Activated CD8-positive, alpha-beta memory T cell treated with anti-CD3 and anti-CD28 coated beads for 4 hours (primary cell): ENCODE measurements at regions not wholly inside any gene's neighbourhood (a gene's known extent, or its start where the extent isn't known, plus 50 kb on each side); places are given as distances from the start of the nearest gene placed in this dataset.

Experiments used
- DNase-seq, 2 donors: peaks; one replicate each; pipeline ENCODE4 v3.0.0-alpha.2; 2020; ENCODE audit warnings: low read depth in 2 of 2

DNA sequence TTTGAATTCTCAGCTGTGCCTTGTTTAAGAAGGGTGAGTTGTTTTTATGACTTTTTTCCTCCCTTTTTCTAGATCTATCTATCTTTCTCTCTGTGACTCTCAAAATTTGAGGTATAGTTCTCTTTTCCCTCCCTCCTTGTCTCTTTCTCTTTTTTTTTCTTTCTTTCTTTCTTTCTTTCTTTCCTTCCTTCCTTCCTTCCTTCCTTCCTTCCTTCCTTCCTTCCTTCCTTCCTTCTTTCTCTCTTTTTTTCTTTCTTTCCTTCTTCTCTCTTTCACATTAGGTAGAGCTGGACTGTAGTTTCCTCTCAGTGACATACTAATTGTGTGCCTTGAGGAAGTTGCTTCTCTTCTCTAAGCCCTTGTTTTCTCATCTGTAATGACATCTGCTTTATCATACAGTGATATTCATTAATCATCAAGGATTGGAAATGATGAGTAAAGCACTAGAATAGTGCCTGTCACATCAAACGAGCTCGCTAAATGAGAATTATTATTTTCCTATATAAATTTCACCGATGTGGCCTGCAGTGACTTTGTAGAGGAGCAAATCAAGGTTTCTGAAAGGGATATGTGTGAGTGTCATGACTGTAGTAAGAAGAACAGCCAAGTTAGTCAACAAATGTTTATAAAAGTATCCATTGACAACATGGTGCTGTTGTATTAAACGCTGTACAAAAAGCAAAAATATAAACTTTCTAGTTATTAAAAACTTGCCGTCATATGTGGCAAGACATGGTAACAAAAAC lies 78.9 kb upstream of the SLC38A2 start:
- DNase-seq = no peak

DNA sequence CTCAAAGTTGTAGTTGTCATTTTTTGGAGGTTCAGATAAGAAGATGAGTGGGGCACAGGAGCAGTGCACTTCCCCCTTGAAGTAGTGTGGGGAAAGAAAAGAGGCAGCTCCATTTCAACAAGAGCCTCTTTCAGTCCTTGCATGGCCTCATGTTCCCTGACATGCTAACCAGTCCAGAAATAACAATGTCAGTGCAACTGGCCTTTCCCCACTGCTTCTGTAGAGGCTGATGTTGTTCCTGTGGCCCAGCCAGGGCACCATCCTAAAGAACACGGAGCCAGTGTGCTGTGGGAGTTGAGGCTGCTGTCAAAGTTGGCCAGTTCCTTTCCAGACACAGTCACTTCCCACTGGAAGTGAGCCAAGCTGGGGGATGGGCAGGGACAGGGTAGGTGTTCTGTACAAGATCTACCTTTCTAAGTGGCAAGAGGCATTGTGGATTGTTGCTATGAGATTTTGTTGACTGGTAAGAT lies 77.7 kb upstream of the SLC38A2 start:
- no peak for DNase-seq

DNA sequence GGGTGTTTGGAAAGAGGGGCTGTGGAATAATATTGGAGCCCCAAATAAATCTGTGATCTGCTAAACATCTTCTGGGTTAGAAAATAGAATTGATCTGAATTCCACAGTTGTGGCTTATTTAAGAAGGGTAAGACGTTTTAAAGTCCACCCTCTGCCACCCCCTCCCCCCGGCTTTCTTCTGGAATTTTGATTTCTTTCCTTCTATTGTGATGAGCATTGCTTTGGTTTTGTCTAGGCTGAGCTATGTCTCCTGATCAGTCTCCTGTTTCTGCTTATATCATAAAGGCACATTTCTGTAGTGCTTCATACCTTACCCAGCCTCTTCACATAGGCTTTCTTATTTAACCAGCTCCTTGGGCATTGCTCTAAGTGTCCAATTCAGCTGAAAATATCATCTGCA lies 77.3 kb upstream of the SLC38A2 start:
- no peak for DNase-seq

DNA sequence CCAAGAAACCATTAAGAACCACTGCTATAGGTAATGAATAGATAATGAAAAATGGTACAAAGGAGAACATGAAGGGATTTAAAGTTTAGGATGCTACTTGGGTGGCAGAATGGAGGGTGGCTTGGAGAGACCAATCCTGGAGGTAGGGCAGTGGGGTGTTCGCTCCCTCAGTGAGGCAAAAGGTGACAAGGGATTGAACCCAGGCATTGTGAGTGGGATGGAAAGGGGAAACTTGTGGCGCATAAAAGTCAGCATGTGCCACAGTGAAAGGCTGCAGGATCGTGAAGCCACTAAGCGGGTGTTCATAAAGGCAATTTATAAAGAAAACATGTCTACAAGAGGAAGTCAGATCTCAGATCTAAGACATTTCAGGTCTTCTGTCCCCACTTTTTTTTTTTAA lies 76.7 kb upstream of the SLC38A2 start:
- DNase-seq = no peak

DNA sequence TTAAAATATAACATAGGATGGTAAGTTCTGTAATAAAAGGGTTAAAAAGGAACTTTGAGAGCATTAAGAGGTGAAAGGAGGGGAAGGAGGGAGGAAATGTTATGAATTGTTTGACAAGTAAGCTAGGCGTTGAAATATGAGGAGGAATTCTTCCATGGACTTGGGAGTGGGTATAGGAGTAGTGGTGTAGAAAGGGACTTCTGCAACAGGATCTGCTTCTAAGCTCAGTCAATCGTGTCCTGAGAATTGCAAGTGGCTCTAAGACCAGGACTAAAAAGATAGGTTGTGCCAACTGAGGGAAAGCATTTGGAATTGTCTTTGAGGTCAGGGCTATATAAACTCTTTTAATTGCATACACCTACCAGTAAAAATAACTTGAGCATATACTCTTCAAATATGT lies 74.1 kb upstream of the SLC38A2 start:
- no peak for DNase-seq

DNA sequence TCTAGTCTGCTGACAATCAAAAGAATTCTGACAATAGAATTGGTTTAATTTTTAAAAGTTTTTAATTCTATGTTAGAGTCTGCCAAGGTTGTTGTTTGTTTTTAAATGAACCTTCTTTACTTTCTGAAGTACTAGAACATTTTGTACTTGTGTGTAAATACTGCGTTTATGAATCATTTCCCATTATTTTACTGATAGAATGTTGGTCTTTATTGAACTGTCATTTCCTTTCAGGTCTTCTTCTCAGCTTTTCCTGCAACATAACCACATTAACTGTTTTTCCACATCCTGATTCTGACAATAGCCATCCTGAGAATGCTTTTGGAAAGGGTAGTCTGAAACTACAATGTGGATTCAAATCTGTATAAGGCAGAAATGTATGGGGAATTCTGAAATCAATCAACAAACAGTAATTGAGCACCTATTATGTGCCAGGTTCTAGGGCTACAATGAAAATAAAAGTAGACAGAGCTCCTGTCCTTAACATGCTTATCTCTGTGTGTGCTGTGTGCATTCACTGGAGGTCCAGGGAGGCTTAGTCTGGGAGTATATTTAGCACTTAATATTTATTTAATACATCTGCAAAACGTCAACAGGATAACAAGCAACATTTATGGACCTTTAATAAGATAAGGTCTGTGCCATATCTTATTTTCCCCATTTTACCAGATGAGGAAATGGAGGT lies 73.1 kb upstream of the SLC38A2 start:
- DNase-seq = no peak

DNA sequence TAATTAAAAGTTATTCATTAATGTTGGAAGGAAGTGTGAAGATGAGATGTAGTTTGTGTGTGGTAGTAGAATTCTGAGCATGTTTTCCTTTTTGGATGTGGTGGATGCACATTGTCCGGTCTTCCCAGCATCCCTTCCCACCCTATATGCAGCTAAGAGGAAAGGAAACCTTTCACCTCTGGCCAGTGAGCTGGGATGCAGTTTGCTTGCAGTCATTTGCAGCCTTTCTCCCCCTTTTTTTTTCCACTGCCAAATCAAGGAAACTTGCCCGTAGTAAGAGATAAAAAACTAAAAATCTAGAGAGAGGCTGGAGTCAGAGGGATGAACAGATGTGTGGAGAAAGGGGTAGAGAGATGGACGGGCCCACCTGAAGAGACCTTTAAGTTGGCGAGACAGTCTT lies 72.5 kb upstream of the SLC38A2 start:
- no peak for DNase-seq

DNA sequence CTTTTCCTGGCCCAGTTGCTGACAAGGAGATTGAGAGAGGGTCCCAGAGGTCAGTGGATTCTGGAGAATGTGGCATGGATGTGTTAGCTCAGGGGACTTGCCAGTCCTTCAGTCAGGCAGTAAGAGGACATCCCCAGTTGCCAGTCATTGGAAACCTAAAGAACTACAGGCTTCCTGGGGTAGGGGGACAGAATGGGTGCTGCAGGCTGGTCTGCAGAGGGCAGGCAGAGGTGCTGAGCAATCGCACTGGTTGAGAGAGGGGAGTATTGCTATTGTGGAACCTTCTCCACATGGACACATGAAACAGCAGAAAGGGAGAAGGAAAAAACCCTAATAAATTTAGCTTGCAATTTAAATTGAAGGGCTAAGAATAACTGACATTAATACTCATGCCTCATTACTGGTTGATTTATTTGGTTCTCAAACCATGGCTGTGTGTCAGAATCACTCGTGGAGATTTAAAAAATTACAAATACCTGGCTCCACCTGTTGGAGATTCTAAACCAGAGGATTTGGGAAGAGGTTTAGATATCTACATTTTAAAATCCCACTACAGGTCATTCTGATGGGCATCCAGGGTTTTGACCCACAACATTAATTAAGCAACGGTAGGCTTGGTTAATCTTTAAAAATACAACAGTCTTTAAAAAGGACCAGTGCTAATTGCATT lies 71.2 kb upstream of the SLC38A2 start:
- DNase-seq = no peak

DNA sequence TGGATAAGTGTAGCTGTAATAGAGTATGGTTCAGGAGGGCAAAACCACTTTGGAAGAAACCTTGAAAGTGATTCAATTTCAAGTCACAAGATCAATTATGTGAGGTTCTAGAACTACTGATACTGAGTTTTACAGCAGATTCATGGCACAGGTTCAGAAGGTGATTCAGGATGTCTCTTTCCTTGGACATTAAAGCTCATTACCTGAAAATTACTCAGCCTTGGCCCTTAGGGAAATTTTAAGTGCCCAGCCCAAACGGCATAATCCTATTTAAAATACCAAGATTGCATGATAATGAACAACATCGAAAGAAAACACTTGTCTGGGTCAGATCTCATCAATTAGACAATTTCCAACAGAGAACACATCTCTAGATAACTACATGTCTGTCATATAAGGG lies 70.2 kb upstream of the SLC38A2 start:
- DNase-seq = no peak

DNA sequence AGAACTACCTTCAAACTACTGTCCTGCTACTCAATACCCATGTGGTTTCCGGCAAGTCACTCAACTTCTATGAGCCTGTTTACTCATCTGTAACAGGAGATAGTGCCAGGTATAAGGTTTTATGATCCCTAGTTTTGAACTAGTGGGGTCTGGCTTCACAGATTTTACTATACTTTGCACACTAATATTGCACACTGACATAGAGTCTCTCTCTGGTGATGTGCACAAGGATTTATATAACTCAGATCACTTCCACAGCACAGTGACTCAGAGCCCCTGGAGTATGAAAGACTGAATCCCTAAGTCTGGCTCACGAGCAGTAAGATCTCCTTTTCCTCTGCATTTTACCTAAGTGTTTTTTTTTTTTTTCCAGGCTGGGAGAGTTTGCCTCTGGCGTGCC lies 69.7 kb upstream of the SLC38A2 start:
- DNase-seq = no peak

DNA sequence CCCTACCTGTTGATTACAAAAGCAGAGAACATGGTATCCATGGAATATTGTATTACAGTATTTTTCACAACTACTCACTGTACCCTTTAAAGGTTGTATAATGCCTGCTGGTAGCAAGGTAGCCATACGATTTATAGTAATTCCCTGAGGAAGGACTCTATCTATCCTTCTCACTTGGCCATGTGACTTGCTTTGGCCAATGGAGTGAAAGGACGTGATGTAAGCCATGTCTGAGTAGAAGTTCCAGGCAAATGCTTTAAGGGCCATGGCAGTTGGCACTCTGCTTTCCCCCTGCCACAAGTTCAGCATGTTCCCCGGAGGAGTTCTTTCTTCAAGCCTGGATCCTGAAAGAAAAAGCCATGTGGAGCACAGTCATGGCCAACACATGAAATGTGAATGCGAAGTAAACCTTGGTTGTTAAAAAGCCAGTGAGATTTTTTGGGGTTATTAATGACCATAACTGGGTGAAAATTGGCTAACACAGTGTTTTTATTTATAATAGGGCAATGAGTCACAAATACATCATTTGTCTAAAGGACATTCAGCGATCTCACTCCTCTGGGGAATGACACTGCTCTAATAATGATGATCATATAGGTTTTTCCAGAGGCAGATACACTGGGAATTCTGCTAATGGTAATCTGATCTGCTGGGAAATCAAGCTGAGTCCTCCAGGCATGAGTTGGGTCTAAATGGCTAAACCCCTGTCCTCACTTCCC lies 67.4 kb upstream of the SLC38A2 start:
- DNase-seq = no peak

DNA sequence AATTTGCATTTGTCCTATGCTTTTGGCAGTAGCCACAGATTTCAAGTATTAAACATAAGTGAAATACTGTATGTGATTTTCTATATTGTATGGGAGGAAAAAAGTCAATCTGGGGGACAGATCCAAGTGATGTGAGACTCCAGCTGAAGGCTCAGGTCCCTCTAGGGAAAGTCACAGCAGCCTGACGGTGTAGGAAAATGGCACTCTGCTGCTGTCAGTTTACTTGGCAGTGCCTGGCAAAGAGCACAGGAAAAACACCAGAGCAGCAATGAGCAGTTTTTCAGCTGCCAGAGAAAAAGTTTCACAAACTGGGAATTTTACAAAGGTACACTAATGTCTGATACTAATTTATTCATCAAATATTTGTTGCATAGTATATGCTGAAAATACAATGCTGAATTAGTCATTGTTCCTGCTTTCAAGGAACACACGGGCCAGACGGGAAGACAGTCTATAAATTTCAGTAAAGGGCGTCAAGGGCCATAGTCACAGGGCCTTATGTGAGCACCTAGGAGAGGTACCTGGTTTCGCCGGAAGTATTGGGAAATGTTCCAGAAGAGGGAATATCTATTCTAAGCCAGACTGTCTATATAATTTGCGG lies 66.2 kb upstream of the SLC38A2 start:
- no peak for DNase-seq

DNA sequence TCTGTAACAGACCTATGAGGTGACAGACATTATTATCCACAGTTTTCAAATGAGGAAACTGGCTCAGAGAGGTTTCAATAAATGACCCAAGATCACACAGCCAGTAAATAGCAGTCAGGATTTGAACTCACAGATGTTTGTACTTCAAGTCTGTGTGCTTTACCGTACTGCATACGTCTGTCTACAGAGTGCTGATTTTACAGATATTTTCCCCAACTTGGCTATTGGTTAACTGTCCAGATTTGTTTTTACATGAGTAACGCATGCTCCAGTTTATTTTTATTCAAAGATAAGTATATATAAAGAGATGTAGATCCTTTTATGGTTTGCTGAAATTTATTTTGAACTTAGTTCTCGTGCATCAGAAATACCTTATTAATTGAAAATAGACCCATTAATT lies 65.7 kb upstream of the SLC38A2 start:
- DNase-seq = no peak

DNA sequence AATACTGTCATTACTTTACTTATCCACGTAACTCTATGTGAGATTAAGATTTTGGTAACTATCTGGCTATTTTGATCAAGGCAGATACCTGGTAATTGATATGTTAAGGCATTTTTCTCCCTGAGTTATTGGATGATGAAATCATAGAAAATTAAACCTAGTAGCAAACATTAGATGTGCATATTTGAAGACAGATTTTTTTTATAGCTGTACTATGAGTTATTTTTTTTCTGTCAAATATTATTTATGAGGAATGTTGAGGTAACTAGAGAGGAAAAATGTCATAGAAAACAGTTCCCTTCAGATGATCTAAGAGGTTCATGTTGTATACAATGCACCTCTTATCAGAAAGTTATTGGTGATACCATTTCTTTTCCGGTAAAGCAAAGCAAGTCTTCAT lies 64.9 kb upstream of the SLC38A2 start:
- DNase-seq = no peak

DNA sequence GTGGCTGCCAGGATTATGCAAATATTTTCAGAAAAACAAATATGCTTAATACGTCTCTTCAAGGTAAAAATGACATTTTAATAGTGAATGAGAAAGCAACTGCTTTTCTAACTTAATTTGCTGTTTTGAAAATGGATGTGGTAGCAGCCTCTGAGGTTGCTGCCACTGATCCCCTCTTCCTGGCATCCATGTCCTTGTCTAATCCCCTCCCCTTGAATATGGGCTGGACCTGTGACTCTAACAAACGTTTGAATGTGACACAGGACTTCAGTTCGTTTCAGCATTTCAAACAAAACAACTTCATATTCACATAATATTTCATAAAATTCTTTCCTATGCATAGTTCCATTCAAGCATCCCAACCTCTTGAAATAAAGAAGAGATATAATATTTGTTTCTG lies 64.2 kb upstream of the SLC38A2 start:
- no peak for DNase-seq

DNA sequence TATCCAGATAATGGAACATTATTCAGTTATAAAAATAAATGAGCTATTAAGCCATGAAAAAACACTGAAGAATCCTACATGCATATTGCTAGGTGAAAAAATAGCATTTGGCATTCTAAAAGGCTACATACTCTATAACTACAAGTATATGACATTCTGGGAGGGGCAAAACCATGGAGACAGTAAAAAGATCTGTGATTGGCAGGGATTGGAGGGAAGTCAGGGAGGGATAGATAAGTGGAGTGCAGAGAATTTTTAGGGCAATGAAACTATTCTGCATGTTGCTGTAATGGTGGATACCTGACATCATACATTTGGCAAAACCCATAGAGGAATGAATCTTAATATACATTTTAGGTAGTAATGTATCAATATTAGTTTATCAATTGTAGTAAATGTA lies 63.1 kb upstream of the SLC38A2 start:
- DNase-seq = no peak

DNA sequence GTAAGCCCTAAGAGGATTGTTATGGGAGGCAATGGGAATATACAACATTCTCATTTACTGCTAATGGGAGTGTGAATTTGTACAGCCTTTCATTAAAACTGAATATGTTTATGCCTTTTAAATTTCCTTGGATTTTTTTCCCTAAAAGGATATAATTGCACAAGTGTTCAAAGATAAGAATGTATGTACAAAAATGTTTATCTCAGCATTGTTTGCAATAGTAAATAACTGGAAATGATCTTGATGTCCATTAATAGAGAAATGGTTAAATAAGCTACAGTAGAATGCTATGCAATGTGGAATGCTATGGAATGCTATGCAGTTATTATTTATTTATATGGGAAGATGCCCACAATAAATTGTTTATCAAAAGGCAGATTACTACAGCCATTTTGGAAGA lies 62.5 kb upstream of the SLC38A2 start:
- DNase-seq = no peak

DNA sequence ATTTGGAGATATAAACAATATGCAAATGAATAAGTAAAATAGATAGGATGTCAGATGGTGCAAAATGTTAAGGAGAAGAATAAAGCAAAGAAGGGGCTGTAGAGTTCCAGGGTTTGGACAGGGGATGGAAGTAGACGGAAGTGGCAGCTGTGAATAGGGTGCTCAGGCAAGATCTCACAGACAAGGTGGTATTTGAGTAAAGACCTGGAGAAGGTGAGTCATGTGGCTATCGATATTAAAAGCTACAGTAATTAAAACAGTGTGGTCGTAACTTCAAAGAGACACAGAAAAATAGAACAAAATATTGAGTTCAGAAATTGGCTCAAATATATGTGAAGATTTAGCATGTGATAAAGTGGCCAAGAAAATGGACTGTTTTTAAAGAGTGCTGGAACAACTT lies 61.3 kb upstream of the SLC38A2 start:
- DNase-seq = no peak

DNA sequence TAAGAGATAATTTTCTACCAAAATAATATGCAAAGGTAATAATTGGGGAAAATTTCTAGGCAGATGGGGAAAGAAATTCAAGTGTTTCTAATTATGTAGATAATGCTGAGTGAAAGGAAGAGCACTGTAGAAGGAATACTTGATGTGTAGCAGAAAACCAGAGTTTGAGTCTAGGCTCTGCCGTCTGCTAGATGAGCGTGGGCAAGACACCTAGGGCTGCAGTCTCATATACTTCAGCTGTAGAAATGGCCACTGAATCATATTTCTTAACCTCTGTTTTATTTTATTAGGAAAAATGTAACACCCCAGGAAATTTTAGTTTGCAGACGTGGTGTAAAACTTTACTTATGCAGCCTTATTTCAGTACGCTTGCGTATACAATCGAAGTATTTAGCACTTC lies 59.8 kb upstream of the SLC38A2 start:
- DNase-seq = no peak

DNA sequence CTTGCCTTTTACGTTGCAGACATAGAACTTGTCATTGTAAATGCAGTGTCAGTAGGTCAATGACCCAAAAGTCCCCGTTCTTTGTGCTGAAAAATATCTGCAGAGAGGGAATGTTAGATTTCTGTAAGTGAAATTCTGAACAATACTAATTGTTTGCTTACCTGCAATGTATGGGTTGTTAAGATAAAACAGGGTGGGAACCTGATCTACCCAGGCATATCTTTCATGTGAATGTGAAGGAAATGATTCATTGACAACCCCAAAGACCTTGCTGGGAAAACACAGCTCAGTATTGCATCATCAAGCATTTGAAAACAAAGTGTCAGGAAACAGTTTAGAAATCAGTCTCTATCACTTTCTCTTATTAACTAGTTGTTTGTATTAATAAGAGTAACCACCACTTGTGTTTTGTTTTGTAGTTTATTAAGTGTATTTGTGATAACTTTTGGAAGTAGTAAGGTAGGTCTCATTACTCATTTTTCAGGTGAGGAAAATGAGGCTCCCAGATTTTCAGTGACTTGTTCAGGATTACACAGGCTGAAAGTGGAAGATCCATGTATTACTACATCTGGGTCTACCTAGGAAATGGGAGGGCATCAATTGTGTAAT lies 57.9 kb upstream of the SLC38A2 start:
- no peak for DNase-seq
